GM12878 (cell line): ENCODE measurements at regions not wholly inside any gene's neighbourhood (a gene's known extent, or its start where the extent isn't known, plus 50 kb on each side); places are given as distances from the start of the nearest gene placed in this dataset.

ENCODE experiments used
- CEBPB ChIP-seq, 2 experiments: fragments of 150-350 bp in 1 of 2; IDR thresholded peaks; 2 replicates each; pipeline ENCODE4 v1.6.1; 2012 to 2014; ENCODE audit warnings: low read depth in 2 of 2, low read length in 2 of 2, borderline replicate concordance in 1 of 2, inconsistent platforms in 1 of 2
- CTCF ChIP-seq, 3 experiments: IDR thresholded peaks in 2 of 3; conservative IDR thresholded peaks in 1 of 3; 2 replicates each; pipeline ENCODE4 v1.5.1; 2011; ENCODE audit warnings: low read depth in 3 of 3, low read length in 3 of 3, mild to moderate bottlenecking in 3 of 3, control low read depth in 2 of 3, moderate library complexity in 2 of 3, inconsistent platforms in 1 of 3, mixed read lengths in 1 of 3; ENCODE audit not compliant: control insufficient read depth in 2 of 3, insufficient read depth in 1 of 3; ENCODE audit errors: extremely low read depth in 1 of 3
- MXI1 ChIP-seq: fragments of 150-350 bp; IDR thresholded peaks from 2 replicates; pipeline ENCODE4 v1.6.1; 2011; ENCODE audit warnings: low read depth, mild to moderate bottlenecking, inconsistent platforms, low read length, improper control_type of control experiment
- POLR2A ChIP-seq: IDR thresholded peaks from 2 replicates; pipeline ENCODE4 v1.6.1; 2011; ENCODE audit warnings: low read depth, mild to moderate bottlenecking, low read length
- POLR2AphosphoS2 ChIP-seq: IDR thresholded peaks from 2 replicates; pipeline ENCODE4 v1.6.1; 2011; ENCODE audit warnings: low read depth, mild to moderate bottlenecking, low read length, improper control_type of control experiment, moderate library complexity
- SMC3 ChIP-seq: IDR thresholded peaks from 2 replicates; pipeline ENCODE4 v1.6.1; 2011; ENCODE audit warnings: low read length, improper control_type of control experiment, borderline replicate concordance
- ZZZ3 ChIP-seq: IDR thresholded peaks from 2 replicates; pipeline ENCODE4 v1.6.1; 2011; ENCODE audit warnings: low read depth; ENCODE audit not compliant: control insufficient read depth, insufficient read length

GRCh38 chr5:99646011-99646647, 717.3 kb upstream of the CHD1 start:
- TF ChIP-seq MXI1 (no peak), CTCF (IDR thresholded peaks at IDR 0.05 in 2 of 3, conservative IDR thresholded peaks at IDR 0.05 in 1 of 3; ENCODE audit: control insufficient read depth in 2 of 3, extremely low read depth in 1 of 3, insufficient read depth in 1 of 3, low read depth in 3 of 3, low read length in 3 of 3) (no peak), CEBPB (IDR thresholded peaks at IDR 0.05; ENCODE audit: borderline replicate concordance in 1 of 2, low read depth in 2 of 2, low read length in 2 of 2) (no peak), SMC3 (no peak), POLR2AphosphoS2 (no peak), POLR2A (no peak), ZZZ3 (no peak)
